H1 (cell line): ENCODE measurements at regions not wholly inside any gene's neighbourhood (a gene's known extent, or its start where the extent isn't known, plus 50 kb on each side); places are given as distances from the start of the nearest gene placed in this dataset.

ENCODE experiments used
- GTF2F1 ChIP-seq: IDR thresholded peaks from 2 replicates; pipeline ENCODE4 v1.6.1; 2012; ENCODE audit warnings: low read depth, low read length, improper control_type of control experiment, borderline replicate concordance
- KDM1A ChIP-seq: fragments of 200-600, 300-600 bp; sonication (generic); IDR thresholded peaks from 2 replicates; pipeline ENCODE4 v1.7.1; 2016; ENCODE audit warnings: mild to moderate bottlenecking, low read length, borderline replicate concordance
- KDM4A ChIP-seq: IDR thresholded peaks from one replicate; pipeline ENCODE4 v1.7.1; 2012; ENCODE audit warnings: low read depth, mild to moderate bottlenecking, moderate library complexity, low read length, inconsistent platforms; ENCODE audit not compliant: severe bottlenecking
- NRF1 ChIP-seq: IDR thresholded peaks from 2 replicates; pipeline ENCODE4 v1.6.1; 2011; ENCODE audit warnings: mild to moderate bottlenecking, low read depth, low read length, improper control_type of control experiment
- RAD21 ChIP-seq, 2 experiments: IDR thresholded peaks in 1 of 2; conservative IDR thresholded peaks in 1 of 2; 2 replicates each; pipeline ENCODE4 v1.6.1; 2011; ENCODE audit warnings: low read depth in 2 of 2, low read length in 2 of 2, improper control_type of control experiment in 1 of 2, inconsistent platforms in 1 of 2, mild to moderate bottlenecking in 1 of 2, moderate library complexity in 1 of 2

DNA sequence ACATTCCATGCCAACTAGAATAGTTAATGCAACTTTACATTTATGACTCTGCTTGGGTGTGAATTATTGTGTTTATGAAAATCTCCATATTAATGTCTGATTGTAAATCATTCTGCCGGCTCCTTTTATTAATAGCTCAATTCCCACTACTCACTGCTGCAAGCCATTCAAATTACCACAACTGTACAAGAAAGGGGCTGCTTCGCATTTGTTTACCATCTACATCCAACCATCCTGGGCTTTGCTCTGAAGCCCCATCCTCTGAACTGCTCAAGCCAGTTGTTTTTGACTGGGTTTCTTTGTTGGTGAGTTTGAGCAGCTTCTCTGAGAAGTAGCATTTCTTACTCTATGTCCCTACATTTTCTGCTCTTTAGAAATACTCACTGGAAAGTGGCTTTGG is 451.6 kb upstream of the CADM1 start (continued):
- TF ChIP-seq RAD21 (IDR thresholded peaks at IDR 0.05 in 1 of 2, conservative IDR thresholded peaks at IDR 0.05 in 1 of 2; ENCODE audit: low read depth in 2 of 2, low read length in 2 of 2): no peak
- no peak for TF ChIP-seq GTF2F1
- no peak for TF ChIP-seq KDM1A
- no peak for TF ChIP-seq NRF1
- no peak for TF ChIP-seq KDM4A
